GM12878 (cell line): ENCODE measurements at regions not wholly inside any gene's neighbourhood (a gene's known extent, or its start where the extent isn't known, plus 50 kb on each side); places are given as distances from the start of the nearest gene placed in this dataset.

Experiments used
- ATAC-seq: fragments of 200-7000 bp; cut with Tn5 transposase; 3 replicates; pipeline ENCODE4 v1.9.1; 2020; ENCODE audit warnings: mild to moderate bottlenecking, moderate library complexity
- BruUV-seq: library from RNA; stranded (reverse); fragments of 400-500 nt; replicated peaks from 2 replicates; lab custom pipeline; 2021; lab: Mats Ljungman, UMichigan
- CTCF ChIA-PET: fragments of 300-600 bp; sonication (Branson Sonifier 250); formaldehyde crosslinking; extraction: SDS; loops from one replicate; lab custom pipeline; 2021; ENCODE audit warnings: inconsistent platforms; lab: Yijun Ruan, JAX
- POLR2A ChIA-PET: fragments of 350-600 bp; formaldehyde crosslinking; extraction: SDS; loops from one replicate; lab custom pipeline; 2021; ENCODE audit warnings: inconsistent platforms; lab: Charles Lee
- RAD21 ChIA-PET: fragments of 300-600 bp; sonication (Branson Sonifier 250); formaldehyde crosslinking; loops from one replicate; lab custom pipeline; 2023; ENCODE audit warnings: antibody characterized with exemption; ENCODE audit not compliant: unreplicated experiment; lab: Charles Lee
- SMC1A ChIA-PET: fragments of 300-600 bp; sonication (Branson Sonifier 250); formaldehyde crosslinking; loops from one replicate; lab custom pipeline; 2023; ENCODE audit not compliant: unreplicated experiment, uncharacterized antibody; lab: Charles Lee
- DNase-seq: peaks from one replicate; pipeline ENCODE4 v3.0.0-alpha.2; 2011; ENCODE audit warnings: low read depth, low spot score
- FAIRE-seq: peaks from 3 replicates; lab custom pipeline; 2011; peaks lifted over from hg19 to GRCh38; lab: Jason Lieb, UNC
- H2AFZ ChIP-seq: 2 replicates; pipeline ENCODE4 v1.6.0; 2011; ENCODE audit warnings: low read depth, low read length, control low read depth; ENCODE audit not compliant: control insufficient read depth
- H3K27ac ChIP-seq: 2 replicates; pipeline ENCODE4 v1.5.1; 2011; ENCODE audit warnings: control low read depth; ENCODE audit not compliant: control insufficient read depth, insufficient read depth
- H3K27me3 ChIP-seq, 2 experiments: replicated peaks in 1 of 2; 2 replicates each; pipeline versions ENCODE4 v1.6.0 to v1.6.1; 2011; ENCODE audit warnings: low read length in 1 of 2; ENCODE audit not compliant: control insufficient read depth in 2 of 2, insufficient read depth in 2 of 2
- H3K36me3 ChIP-seq, 2 experiments: 2 replicates each; pipeline ENCODE4 v1.5.1; 2011; ENCODE audit warnings: low read length in 1 of 2; ENCODE audit not compliant: control insufficient read depth in 2 of 2, insufficient read depth in 2 of 2
- H3K4me1 ChIP-seq: 2 replicates; pipeline ENCODE4 v1.6.1; 2011; ENCODE audit warnings: mild to moderate bottlenecking, low read length, moderate library complexity, mixed read lengths; ENCODE audit not compliant: control insufficient read depth, insufficient read depth
- H3K4me2 ChIP-seq: 2 replicates; pipeline ENCODE4 v1.6.0; 2011; ENCODE audit warnings: control low read depth; ENCODE audit not compliant: control insufficient read depth, insufficient read depth
- H3K4me3 ChIP-seq: fragments of 200-600 bp; sonication (generic); 2 replicates; pipeline ENCODE4 v1.5.1; 2016
- H3K79me2 ChIP-seq: 2 replicates; pipeline ENCODE4 v1.6.0; 2011; ENCODE audit warnings: low read length; ENCODE audit not compliant: control insufficient read depth, insufficient read depth
- H3K9ac ChIP-seq: 2 replicates; pipeline ENCODE4 v1.8.0; 2011; ENCODE audit warnings: low read length, control low read depth, mixed read lengths; ENCODE audit not compliant: control insufficient read depth, insufficient read depth
- H3K9me3 ChIP-seq: replicated peaks from 3 replicates; pipeline ENCODE4 v1.5.1; 2011; ENCODE audit warnings: mild to moderate bottlenecking, low read length; ENCODE audit not compliant: control insufficient read depth, insufficient read depth
- H4K20me1 ChIP-seq: 2 replicates; pipeline ENCODE4 v1.6.0; 2011; ENCODE audit not compliant: control insufficient read depth, insufficient read depth
- CBX3 ChIP-seq: fragments of 200-600 bp; sonication (generic); IDR thresholded peaks from 2 replicates; pipeline ENCODE4 v1.6.1; 2016; ENCODE audit warnings: low read depth, borderline replicate concordance
- EED ChIP-seq: sonication (generic); IDR thresholded peaks from 2 replicates; pipeline ENCODE4 v1.6.1; 2016; ENCODE audit warnings: antibody characterized with exemption, low read depth
- ESRRA ChIP-seq: IDR thresholded peaks from 2 replicates; pipeline ENCODE4 v1.6.1; 2012; ENCODE audit warnings: mild to moderate bottlenecking, low read length, improper control_type of control experiment
- IKZF2 ChIP-seq, 2 experiments: fragments of 450-650 bp; IDR thresholded peaks; 2 replicates each; pipeline ENCODE4 v1.6.1; 2017; ENCODE audit warnings: mild to moderate bottlenecking in 2 of 2, moderate library complexity in 2 of 2
- JUND ChIP-seq: IDR thresholded peaks from 2 replicates; pipeline ENCODE4 v1.6.1; 2012; ENCODE audit warnings: low read depth, mild to moderate bottlenecking, low read length, improper control_type of control experiment, moderate library complexity
- KAT2A ChIP-seq: conservative IDR thresholded peaks from 2 replicates; pipeline ENCODE4 v1.6.1; 2011; ENCODE audit warnings: low read depth, low read length; ENCODE audit not compliant: control insufficient read depth
- KDM1A ChIP-seq: fragments of 200-600 bp; sonication (generic); IDR thresholded peaks from 2 replicates; pipeline ENCODE4 v1.6.1; 2016; ENCODE audit warnings: borderline replicate concordance
- MAX ChIP-seq: IDR thresholded peaks from 2 replicates; pipeline ENCODE4 v1.6.1; 2012; ENCODE audit warnings: low read depth, low read length, improper control_type of control experiment
- PAX5 ChIP-seq: IDR thresholded peaks from 2 replicates; pipeline ENCODE4 v1.6.1; 2011; ENCODE audit warnings: low read depth, low read length, borderline replicate concordance
- POLR2A ChIP-seq: IDR thresholded peaks from 2 replicates; pipeline ENCODE4 v1.6.1; 2011; ENCODE audit warnings: low read depth, mild to moderate bottlenecking, low read length
- RELB ChIP-seq: fragments of 450-650 bp; IDR thresholded peaks from 2 replicates; pipeline ENCODE4 v1.6.1; 2017; ENCODE audit warnings: low read depth, mild to moderate bottlenecking, moderate library complexity
- SIX5 ChIP-seq: IDR thresholded peaks from 2 replicates; pipeline ENCODE4 v1.6.1; 2011; ENCODE audit warnings: mild to moderate bottlenecking, low read depth, low read length, moderate library complexity; ENCODE audit not compliant: severe bottlenecking
- SPI1 ChIP-seq: IDR thresholded peaks from 2 replicates; pipeline ENCODE4 v1.6.1; 2011; ENCODE audit warnings: low read depth, mild to moderate bottlenecking, low read length, moderate library complexity, borderline replicate concordance; ENCODE audit not compliant: insufficient read depth
- TCF7 ChIP-seq: IDR thresholded peaks from 2 replicates; pipeline ENCODE4 v1.6.1; 2014; ENCODE audit warnings: antibody characterized with exemption, borderline replicate concordance
- YY1 ChIP-seq: IDR thresholded peaks from 2 replicates; pipeline ENCODE4 v1.6.1; 2011; ENCODE audit warnings: low read depth, mild to moderate bottlenecking, low read length
- WGBS: methylation state at CpG from one replicate; pipeline ENCODE4 v1.1.6; 2016; ENCODE audit warnings: low lambda C conversion rate; ENCODE audit not compliant: insufficient replicate concordance, insufficient coverage; ENCODE audit errors: missing lambda C conversion rate; 5-methylcytosine and 5-hydroxymethylcytosine counted together
- in situ Hi-C: fragments of 300-500 bp; cut with MboI; formaldehyde crosslinking; loops from 9 replicates; pipeline ENCODE4 v1.14.3; 2018; ENCODE audit warnings: mixed read lengths
- intact Hi-C: fragments of 100-400 bp; cut with micrococcal nuclease; formaldehyde crosslinking; loops from one replicate; pipeline ENCODE4 v1.14.2; 2022; ENCODE audit not compliant: unreplicated experiment

DNA sequence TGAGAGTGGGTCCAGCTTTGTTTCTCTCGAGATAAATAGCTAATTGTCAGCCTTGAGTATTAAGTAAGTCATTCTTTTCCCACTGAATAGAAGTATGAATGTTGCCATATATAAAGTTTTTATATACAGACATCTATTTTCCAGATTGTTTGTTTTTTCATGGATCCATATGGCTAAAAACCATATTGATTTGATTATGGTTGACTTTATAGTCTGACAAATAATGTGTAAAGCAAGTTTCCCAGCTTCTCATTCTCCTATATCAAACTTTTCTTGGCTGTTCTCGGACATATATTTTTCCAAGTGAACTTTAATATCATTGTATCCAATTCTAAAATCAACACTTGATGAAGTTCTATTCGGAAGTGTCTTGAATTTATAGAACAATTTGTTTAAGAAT lies 352.4 kb upstream of the MEOX2 start:
- H3K79me2 ChIP-seq = no peaks in the 10 kb centered on the region
- H4K20me1 ChIP-seq = no peaks in the 10 kb centered on the region
- H3K4me3 ChIP-seq = no peak overlapping the region
- no peak overlapping the region for H3K9ac ChIP-seq
- no TSS peak for BruUV-seq
- H3K9me3 ChIP-seq = no peaks in the 10 kb centered on the region
- CTCF ChIA-PET = interaction anchor here (1.3 to 1.4 kb wide), 2 partner anchors 10 to 58 kb away, joined by 3 read pairs; no protein-coding TSS in a partner anchor
- H3K27me3 ChIP-seq = no peaks in the 10 kb centered on the region
- POLR2A ChIA-PET = no interaction called here
- ATAC-seq (no peak), DNase-seq (no peak), FAIRE-seq (no peak)
- H3K27ac ChIP-seq = no peak overlapping the region
- in situ Hi-C loops (no loop called here), intact Hi-C loops (no loop called here)
- H3K4me1 ChIP-seq = no peaks in the 10 kb centered on the region
- RAD21 ChIA-PET = no interaction called here
- H3K36me3 ChIP-seq = no peaks in the 10 kb centered on the region
- TF ChIP-seq RELB (no peak), YY1 (no peak), EED (no peak), KAT2A (no peak), ESRRA (no peak), POLR2A (no peak), JUND (no peak), SPI1 (no peak), IKZF2 (IDR thresholded peaks at IDR 0.05) (no peak), PAX5 (no peak), KDM1A (no peak), MAX (no peak), SIX5 (no peak), TCF7 (no peak), CBX3 (no peak)
- H2AFZ ChIP-seq = no peak overlapping the region
- SMC1A ChIA-PET = no interaction called here
- no peak overlapping the region for H3K4me2 ChIP-seq
- WGBS = 1% methylated on average over 3 of the region's 3 CpGs
